ENCODE measurements at regions not wholly inside any gene's neighbourhood (a gene's known extent, or its start where the extent isn't known, plus 50 kb on each side); places are given as distances from the start of the nearest gene placed in this dataset.
"Not testable (repeated sequence)": the region's sequence is repeated elsewhere in the genome, so short reads cannot be mapped to it uniquely, and the experiment has no call there.

- peaks cover 2% of the 10 kb centered on the region in 2 donors for H3K27me3 ChIP-seq (ENCODE audit: control insufficient read depth in 1 of 2, insufficient read depth in 2 of 2, low read length in 2 of 2)
- no peak overlapping the region for H3K9ac ChIP-seq (ENCODE audit: low read length in 2 of 2)
Observed at GRCh38 chr12:131559517-131560516, 151.1 kb upstream of the SFSWAP start.

GRCh38 chr12:131561051-131561450 is 149.8 kb upstream of the SFSWAP start:
- no peak overlapping the region for H3K9ac ChIP-seq (ENCODE audit: low read length in 2 of 2)
- no peak overlapping the region for H3K27ac ChIP-seq (ENCODE audit: low read length)
- H3K4me3 ChIP-seq (ENCODE audit: low read length in 2 of 2) = no peak overlapping the region
- H3K4me1 ChIP-seq (ENCODE audit: control insufficient read depth, insufficient read depth, low read length) = no peaks in the 10 kb centered on the region
- no peaks in the 10 kb centered on the region for H3K36me3 ChIP-seq (ENCODE audit: control insufficient read depth in 2 of 2, insufficient read depth in 2 of 2, low read length in 2 of 2)
- H3K9me3 ChIP-seq (ENCODE audit: control insufficient read depth in 2 of 2, low read length in 2 of 2) = no peaks in the 10 kb centered on the region
- H3K27me3 ChIP-seq (ENCODE audit: control insufficient read depth in 1 of 2, insufficient read depth in 2 of 2, low read length in 2 of 2) = peaks cover 2 to 10% of the 10 kb centered on the region in 2 donors

More at GRCh38 chr12:131559517-131560516, 151.1 kb upstream of the SFSWAP start:
- Histone ChIP-seq H3K27ac (ENCODE audit: low read length) (no peak overlapping the region), H3K9me3 (ENCODE audit: control insufficient read depth in 2 of 2, low read length in 2 of 2) (no peaks in the 10 kb centered on the region), H3K4me3 (ENCODE audit: low read length in 2 of 2) (no peak overlapping the region), H3K4me1 (ENCODE audit: control insufficient read depth, insufficient read depth, low read length) (no peaks in the 10 kb centered on the region), H3K36me3 (ENCODE audit: control insufficient read depth in 2 of 2, insufficient read depth in 2 of 2, low read length in 2 of 2) (no peaks in the 10 kb centered on the region)

GRCh38 chr12:131561891-131562684 is 148.8 kb upstream of the SFSWAP start:
- Histone ChIP-seq H3K9ac (ENCODE audit: low read length in 2 of 2) (no peak overlapping the region), H3K9me3 (ENCODE audit: control insufficient read depth in 2 of 2, low read length in 2 of 2) (no peaks in the 10 kb centered on the region), H3K27ac (ENCODE audit: low read length) (no peak overlapping the region), H3K4me1 (ENCODE audit: control insufficient read depth, insufficient read depth, low read length) (no peaks in the 10 kb centered on the region), H3K27me3 (ENCODE audit: control insufficient read depth in 1 of 2, insufficient read depth in 2 of 2, low read length in 2 of 2) (peaks cover 4 to 13% of the 10 kb centered on the region in 2 donors), H3K4me3 (ENCODE audit: low read length in 2 of 2) (no peak overlapping the region), H3K36me3 (ENCODE audit: control insufficient read depth in 2 of 2, insufficient read depth in 2 of 2, low read length in 2 of 2) (no peaks in the 10 kb centered on the region)

GRCh38 chr12:131564138-131564727 is 146.7 kb upstream of the SFSWAP start:
- not testable (repeated sequence) for H3K36me3 ChIP-seq (ENCODE audit: control insufficient read depth in 2 of 2, insufficient read depth in 2 of 2, low read length in 2 of 2); H3K9me3 ChIP-seq (ENCODE audit: control insufficient read depth in 2 of 2, low read length in 2 of 2); H3K4me3 ChIP-seq (ENCODE audit: low read length in 2 of 2); H3K9ac ChIP-seq (ENCODE audit: low read length in 2 of 2); H3K27ac ChIP-seq (ENCODE audit: low read length); H3K4me1 ChIP-seq (ENCODE audit: control insufficient read depth, insufficient read depth, low read length)
- peaks cover 18 to 21% of the 10 kb centered on the region in 2 donors for H3K27me3 ChIP-seq (ENCODE audit: control insufficient read depth in 1 of 2, insufficient read depth in 2 of 2, low read length in 2 of 2)

GRCh38 chr12:131564845-131565244 is 146.0 kb upstream of the SFSWAP start:
- peaks cover 18 to 26% of the 10 kb centered on the region in 2 donors for H3K27me3 ChIP-seq (ENCODE audit: control insufficient read depth in 1 of 2, insufficient read depth in 2 of 2, low read length in 2 of 2)
- H3K4me3 ChIP-seq (ENCODE audit: low read length in 2 of 2) = no peak overlapping the region

GRCh38 chr12:131565267-131566015 is 145.4 kb upstream of the SFSWAP start:
- Histone ChIP-seq H3K9ac (ENCODE audit: low read length in 2 of 2) (no peak overlapping the region), H3K9me3 (ENCODE audit: control insufficient read depth in 2 of 2, low read length in 2 of 2) (no peaks in the 10 kb centered on the region), H3K27ac (ENCODE audit: low read length) (no peak overlapping the region), H3K4me1 (ENCODE audit: control insufficient read depth, insufficient read depth, low read length) (no peaks in the 10 kb centered on the region), H3K4me3 (ENCODE audit: low read length in 2 of 2) (no peak overlapping the region), H3K36me3 (ENCODE audit: control insufficient read depth in 2 of 2, insufficient read depth in 2 of 2, low read length in 2 of 2) (no peaks in the 10 kb centered on the region), H3K27me3 (ENCODE audit: control insufficient read depth in 1 of 2, insufficient read depth in 2 of 2, low read length in 2 of 2) (peaks cover 20 to 26% of the 10 kb centered on the region in 2 donors)

More at GRCh38 chr12:131564845-131565244, 146.0 kb upstream of the SFSWAP start:
- Histone ChIP-seq H3K9me3 (ENCODE audit: control insufficient read depth in 2 of 2, low read length in 2 of 2) (no peaks in the 10 kb centered on the region), H3K36me3 (ENCODE audit: control insufficient read depth in 2 of 2, insufficient read depth in 2 of 2, low read length in 2 of 2) (no peaks in the 10 kb centered on the region), H3K4me1 (ENCODE audit: control insufficient read depth, insufficient read depth, low read length) (no peaks in the 10 kb centered on the region), H3K9ac (ENCODE audit: low read length in 2 of 2) (no peak overlapping the region), H3K27ac (ENCODE audit: low read length) (no peak overlapping the region)

- no peak overlapping the region for H3K27ac ChIP-seq (ENCODE audit: low read length)
- no peaks in the 10 kb centered on the region for H3K36me3 ChIP-seq (ENCODE audit: control insufficient read depth in 2 of 2, insufficient read depth in 2 of 2, low read length in 2 of 2)
- H3K4me1 ChIP-seq (ENCODE audit: control insufficient read depth, insufficient read depth, low read length) = no peaks in the 10 kb centered on the region
- H3K9ac ChIP-seq (ENCODE audit: low read length in 2 of 2) = no peak overlapping the region
- H3K4me3 ChIP-seq (ENCODE audit: low read length in 2 of 2) = no peak overlapping the region
- H3K9me3 ChIP-seq (ENCODE audit: control insufficient read depth in 2 of 2, low read length in 2 of 2) = no peaks in the 10 kb centered on the region
- H3K27me3 ChIP-seq (ENCODE audit: control insufficient read depth in 1 of 2, insufficient read depth in 2 of 2, low read length in 2 of 2) = peaks cover 29 to 36% of the 10 kb centered on the region in 2 donors
Observed at GRCh38 chr12:131568336-131568735, 142.6 kb upstream of the SFSWAP start.

- H3K27ac ChIP-seq (ENCODE audit: low read length) = no peak overlapping the region
- no peaks in the 10 kb centered on the region for H3K9me3 ChIP-seq (ENCODE audit: control insufficient read depth in 2 of 2, low read length in 2 of 2)
- peaks cover 3% of the 10 kb centered on the region for H3K4me1 ChIP-seq (ENCODE audit: control insufficient read depth, insufficient read depth, low read length)
- H3K4me3 ChIP-seq (ENCODE audit: low read length in 2 of 2) = no peak overlapping the region
- peaks cover 38 to 40% of the 10 kb centered on the region in 2 donors for H3K27me3 ChIP-seq (ENCODE audit: control insufficient read depth in 1 of 2, insufficient read depth in 2 of 2, low read length in 2 of 2)
- H3K9ac ChIP-seq (ENCODE audit: low read length in 2 of 2) = no peak overlapping the region
- H3K36me3 ChIP-seq (ENCODE audit: control insufficient read depth in 2 of 2, insufficient read depth in 2 of 2, low read length in 2 of 2) = no peaks in the 10 kb centered on the region
Observed at GRCh38 chr12:131570596-131570995, 140.3 kb upstream of the SFSWAP start.

- peaks cover 32 to 36% of the 10 kb centered on the region in 2 donors for H3K27me3 ChIP-seq (ENCODE audit: control insufficient read depth in 1 of 2, insufficient read depth in 2 of 2, low read length in 2 of 2)
Observed at GRCh38 chr12:131571827-131572226, 139.1 kb upstream of the SFSWAP start.

GRCh38 chr12:131572626-131573025 is 138.3 kb upstream of the SFSWAP start:
- no peak overlapping the region for H3K4me3 ChIP-seq (ENCODE audit: low read length in 2 of 2)
- peaks cover 3% of the 10 kb centered on the region for H3K4me1 ChIP-seq (ENCODE audit: control insufficient read depth, insufficient read depth, low read length)
- peaks cover 29 to 33% of the 10 kb centered on the region in 2 donors for H3K27me3 ChIP-seq (ENCODE audit: control insufficient read depth in 1 of 2, insufficient read depth in 2 of 2, low read length in 2 of 2)
- no peak overlapping the region for H3K9ac ChIP-seq (ENCODE audit: low read length in 2 of 2)
- H3K36me3 ChIP-seq (ENCODE audit: control insufficient read depth in 2 of 2, insufficient read depth in 2 of 2, low read length in 2 of 2) = no peaks in the 10 kb centered on the region
- no peak overlapping the region for H3K27ac ChIP-seq (ENCODE audit: low read length)
- H3K9me3 ChIP-seq (ENCODE audit: control insufficient read depth in 2 of 2, low read length in 2 of 2) = no peaks in the 10 kb centered on the region

More at GRCh38 chr12:131571827-131572226, 139.1 kb upstream of the SFSWAP start:
- Histone ChIP-seq H3K9me3 (ENCODE audit: control insufficient read depth in 2 of 2, low read length in 2 of 2) (no peaks in the 10 kb centered on the region), H3K4me1 (ENCODE audit: control insufficient read depth, insufficient read depth, low read length) (peaks cover 3% of the 10 kb centered on the region), H3K9ac (ENCODE audit: low read length in 2 of 2) (no peak overlapping the region), H3K4me3 (ENCODE audit: low read length in 2 of 2) (no peak overlapping the region), H3K36me3 (ENCODE audit: control insufficient read depth in 2 of 2, insufficient read depth in 2 of 2, low read length in 2 of 2) (no peaks in the 10 kb centered on the region), H3K27ac (ENCODE audit: low read length) (no peak overlapping the region)

Data from stomach smooth muscle (tissue), 2 donors.